Keratinocyte (primary cell): ENCODE measurements at regions not wholly inside any gene's neighbourhood (a gene's known extent, or its start where the extent isn't known, plus 50 kb on each side); places are given as distances from the start of the nearest gene placed in this dataset.

Experiments
- DNase-seq: peaks from one replicate; pipeline ENCODE4 v3.0.0-alpha.2; 2011; ENCODE audit warnings: low read depth, missing footprints, low spot score
- FAIRE-seq: peaks from 2 replicates; lab custom pipeline; 2011; peaks lifted over from hg19 to GRCh38; lab: Jason Lieb, UNC
- H2AFZ ChIP-seq: 2 replicates; pipeline ENCODE4 v1.6.0; 2012; ENCODE audit warnings: low read length, control low read depth, inconsistent platforms; ENCODE audit not compliant: control insufficient read depth
- H3K27ac ChIP-seq: 2 replicates; pipeline ENCODE4 v1.5.1; 2011; ENCODE audit warnings: low read length; ENCODE audit not compliant: control insufficient read depth, insufficient read depth
- H3K27me3 ChIP-seq: 3 replicates; pipeline ENCODE4 v1.6.0; 2011; ENCODE audit warnings: low read length; ENCODE audit not compliant: control insufficient read depth, insufficient read depth; ENCODE audit errors: extremely low read depth
- H3K36me3 ChIP-seq, 2 experiments: 2 replicates in 1 of 2; 3 replicates in 1 of 2; pipeline ENCODE4 v1.5.1; 2011; ENCODE audit warnings: low read length in 2 of 2, mild to moderate bottlenecking in 1 of 2; ENCODE audit not compliant: control insufficient read depth in 2 of 2, insufficient read depth in 2 of 2; ENCODE audit errors: extremely low read depth in 1 of 2
- H3K4me1 ChIP-seq: 3 replicates; pipeline ENCODE4 v1.5.1; 2011; ENCODE audit warnings: low read length; ENCODE audit not compliant: control insufficient read depth, insufficient read depth; ENCODE audit errors: extremely low read depth
- H3K4me2 ChIP-seq: 3 replicates; pipeline ENCODE4 v1.6.0; 2011; ENCODE audit warnings: low read depth, low read length; ENCODE audit not compliant: control insufficient read depth, insufficient read depth; ENCODE audit errors: extremely low read depth
- H3K4me3 ChIP-seq, 3 experiments: fragments of 200-600 bp in 1 of 3; sonication (generic) in 1 of 3; 2 replicates in 2 of 3; 3 replicates in 1 of 3; pipeline ENCODE4 v1.5.1; 2011 to 2016; ENCODE audit warnings: low read length in 3 of 3, mild to moderate bottlenecking in 3 of 3, control low read depth in 2 of 3, inconsistent platforms in 1 of 3, low read depth in 1 of 3, mixed read lengths in 1 of 3, mixed run types in 1 of 3, moderate library complexity in 1 of 3; ENCODE audit not compliant: control insufficient read depth in 2 of 3, insufficient read depth in 2 of 3; ENCODE audit errors: extremely low read depth in 1 of 3
- H3K79me2 ChIP-seq: 2 replicates; pipeline ENCODE4 v1.6.0; 2012; ENCODE audit warnings: low read length; ENCODE audit not compliant: control insufficient read depth, insufficient read depth
- H3K9ac ChIP-seq: 3 replicates; pipeline ENCODE4 v1.6.0; 2011; ENCODE audit warnings: low read length; ENCODE audit not compliant: control insufficient read depth, insufficient read depth; ENCODE audit errors: extremely low read depth
- H3K9me1 ChIP-seq: 3 replicates; pipeline ENCODE4 v1.6.0; 2011; ENCODE audit warnings: low read length; ENCODE audit not compliant: control insufficient read depth, insufficient read depth; ENCODE audit errors: extremely low read depth
- H3K9me3 ChIP-seq: 2 replicates; pipeline ENCODE4 v1.5.1; 2012; ENCODE audit warnings: low read depth, low read length; ENCODE audit not compliant: control insufficient read depth
- H4K20me1 ChIP-seq: 3 replicates; pipeline ENCODE4 v1.6.0; 2011; ENCODE audit warnings: low read length; ENCODE audit not compliant: control insufficient read depth, insufficient read depth; ENCODE audit errors: extremely low read depth
- CTCF ChIP-seq, 3 experiments: IDR thresholded peaks in 1 of 3; conservative IDR thresholded peaks in 1 of 3; optimal IDR thresholded peaks in 1 of 3; 2 replicates in 2 of 3; 3 replicates in 1 of 3; pipeline versions ENCODE3 to v1.5.1; 2011; ENCODE audit warnings: low read length in 3 of 3, mild to moderate bottlenecking in 3 of 3, moderate library complexity in 2 of 3, control low read depth in 1 of 3, inconsistent platforms in 1 of 3; ENCODE audit not compliant: insufficient read depth in 2 of 3; ENCODE audit errors: extremely low read depth in 1 of 3
- EZH2 ChIP-seq: IDR thresholded peaks from one replicate; pipeline ENCODE4 v1.6.1; 2012; ENCODE audit warnings: inconsistent platforms, mild to moderate bottlenecking, low read length, moderate library complexity
- dilution Hi-C: fragments of 300-500 bp; cut with MboI; formaldehyde crosslinking; loops from one replicate; pipeline ENCODE4 v1.7.0; 2020; ENCODE audit warnings: low sequenced_read_pairs; ENCODE audit not compliant: extremely low pct_ligation_motif_present

GRCh38 chr14:51462706-51463105, 189.0 kb upstream of the FRMD6 start:
- H3K9me3 ChIP-seq = no peaks in the 10 kb centered on the region
- dilution Hi-C loops = no loop called here

GRCh38 chr14:51463461-51463860, 188.2 kb upstream of the FRMD6 start:
- H4K20me1 ChIP-seq = no peaks in the 10 kb centered on the region
- no peaks in the 10 kb centered on the region for H3K79me2 ChIP-seq
- no peak overlapping the region for H3K27ac ChIP-seq
- DNase-seq = no peak
- H3K9me3 ChIP-seq = no peaks in the 10 kb centered on the region
- no peak for FAIRE-seq
- H3K9ac ChIP-seq = no peak overlapping the region
- no peak overlapping the region for H3K4me2 ChIP-seq
- H3K36me3 ChIP-seq = no peaks in the 10 kb centered on the region
- no peaks in the 10 kb centered on the region for H3K27me3 ChIP-seq
- TF ChIP-seq CTCF (optimal IDR thresholded peaks at IDR 0.05 in 1 of 3, IDR thresholded peaks at IDR 0.05 in 1 of 3, conservative IDR thresholded peaks at IDR 0.05 in 1 of 3; ENCODE audit: extremely low read depth in 1 of 3, insufficient read depth in 2 of 3, low read length in 3 of 3) = no peak
- no peak for TF ChIP-seq EZH2
- peaks cover 19% of the 10 kb centered on the region for H3K4me1 ChIP-seq
- H2AFZ ChIP-seq = no peak overlapping the region
- H3K4me3 ChIP-seq = no peak overlapping the region
- H3K9me1 ChIP-seq = no peaks in the 10 kb centered on the region
- dilution Hi-C loops = no loop called here

More at GRCh38 chr14:51462706-51463105, 189.0 kb upstream of the FRMD6 start:
- Histone ChIP-seq H3K79me2 (no peaks in the 10 kb centered on the region), H2AFZ (peak overlapping the region; percentile 61), H3K9me1 (no peaks in the 10 kb centered on the region), H3K4me1 (peaks cover 24% of the 10 kb centered on the region), H3K27ac (peak overlapping the region; percentile 67), H3K36me3 (no peaks in the 10 kb centered on the region), H3K9ac (no peak overlapping the region), H3K4me3 (no peak overlapping the region), H3K4me2 (peak overlapping the region; percentile 40), H3K27me3 (no peaks in the 10 kb centered on the region), H4K20me1 (no peaks in the 10 kb centered on the region)
- peak; percentile 32 for FAIRE-seq
- no peak for TF ChIP-seq EZH2
- TF ChIP-seq CTCF (optimal IDR thresholded peaks at IDR 0.05 in 1 of 3, IDR thresholded peaks at IDR 0.05 in 1 of 3, conservative IDR thresholded peaks at IDR 0.05 in 1 of 3; ENCODE audit: extremely low read depth in 1 of 3, insufficient read depth in 2 of 3, low read length in 3 of 3) = no peak
- DNase-seq = no peak
